Psoas muscle (tissue), 7 donors: ENCODE measurements at regions not wholly inside any gene's neighbourhood (a gene's known extent, or its start where the extent isn't known, plus 50 kb on each side); places are given as distances from the start of the nearest gene placed in this dataset.

Experiments used
- ATAC-seq, 4 donors: fragments of 200-7000 bp; cut with Tn5 transposase; one replicate each; pipeline ENCODE4 v1.9.1; 2020; ENCODE audit warnings: moderate library complexity in 3 of 4, mild to moderate bottlenecking in 2 of 4
- DNase-seq, 2 donors: peaks; one replicate each; pipeline ENCODE4 v3.0.0-alpha.2; 2020
- H3K27ac ChIP-seq: fragments of 200-600 bp; one replicate; pipeline ENCODE4 v1.8.0; 2022
- H3K27me3 ChIP-seq, 3 donors: fragments of 200-600 bp in 1 of 3; one replicate each; pipeline versions ENCODE4 v1.6.1 to v1.8.0; 2013 to 2022; ENCODE audit warnings: low read length in 2 of 3, mild to moderate bottlenecking in 2 of 3, moderate library complexity in 1 of 3; ENCODE audit not compliant: insufficient read depth in 3 of 3
- H3K36me3 ChIP-seq, 2 donors: fragments of 200-600 bp in 1 of 2; one replicate each; pipeline versions ENCODE4 v1.6.1 to v1.8.0; 2013 to 2022; ENCODE audit warnings: low read depth in 1 of 2, mild to moderate bottlenecking in 1 of 2, moderate library complexity in 1 of 2; ENCODE audit not compliant: insufficient read depth in 1 of 2
- H3K4me1 ChIP-seq: fragments of 200-600 bp; one replicate; pipeline ENCODE4 v1.8.0; 2022
- H3K4me3 ChIP-seq: fragments of 200-600 bp; one replicate; pipeline ENCODE4 v1.8.0; 2022; ENCODE audit warnings: mild to moderate bottlenecking
- H3K9me3 ChIP-seq: fragments of 200-600 bp; one replicate; pipeline ENCODE4 v1.8.0; 2022
- CTCF ChIP-seq: fragments of 200-600 bp; IDR thresholded peaks from one replicate; pipeline ENCODE4 v1.8.0; 2022; ENCODE audit warnings: antibody characterized with exemption
- WGBS, 3 donors: extraction: QIAGEN DNeasy Blood & Tissue Kit; methylation state at CpG; one replicate each; pipeline versions ENCODE4 v1.1.6 to v1.1.7; 2013; 5-methylcytosine and 5-hydroxymethylcytosine counted together
- intact Hi-C, 2 donors: fragments of 100-400 bp; cut with DNase I; formaldehyde crosslinking; loops; one replicate each; pipeline versions ENCODE4 v1.11.0 to v1.14.2; 2022
- donor health status: healthy with polysubstance abuse.
- donor health status: DM: no; HTN: no; CAD: no; lungs with moderate emphysema.
- donor health status: Bipolar disorder and iron deficiency.
- donor health status: healthy.
- donor health status: DM: yes; HTN: yes; CAD: no.
- donor health status: DM: no; HTN: no; CAD: no.
- donor health status: DM: yes; HTN: yes; CAD: no.

- intact Hi-C loops, result no loop called here
Observed at GRCh38 chr4:180041576-180041975, 2201.6 kb upstream of the TENM3 start.

GRCh38 chr4:180052629-180053028 is 2190.6 kb upstream of the TENM3 start:
- TF ChIP-seq CTCF, result no peak
- no peaks in the 10 kb centered on the region for H3K36me3 ChIP-seq

More at GRCh38 chr4:180041576-180041975, 2201.6 kb upstream of the TENM3 start:
- TF ChIP-seq CTCF, result no peak
- H3K36me3 ChIP-seq, result no peaks in the 10 kb centered on the region
- H3K4me3 ChIP-seq, result no peak overlapping the region
- WGBS, 3 donors, result 79 to 83% (median 80%) methylated on average over 1 of the region's 1 CpG
- H3K27ac ChIP-seq, result no peak overlapping the region
- H3K27me3 ChIP-seq, result no peaks in the 10 kb centered on the region
- H3K4me1 ChIP-seq, result no peaks in the 10 kb centered on the region
- ATAC-seq (no peak), DNase-seq (no peak)
- no peaks in the 10 kb centered on the region for H3K9me3 ChIP-seq

GRCh38 chr4:180054291-180054690 is 2188.9 kb upstream of the TENM3 start:
- no peak for TF ChIP-seq CTCF
- ATAC-seq (no peak), DNase-seq (no peak)
- no peak overlapping the region for H3K27ac ChIP-seq
- no peaks in the 10 kb centered on the region for H3K4me1 ChIP-seq
- H3K9me3 ChIP-seq, result no peaks in the 10 kb centered on the region
- intact Hi-C loops, result no loop called here
- H3K4me3 ChIP-seq, result no peak overlapping the region
- WGBS, 3 donors, result 73 to 91% (median 81%) methylated on average over 4 of the region's 4 CpGs
- H3K36me3 ChIP-seq, result no peaks in the 10 kb centered on the region
- H3K27me3 ChIP-seq, result peaks cover 2 to 18% (median 2%) of the 10 kb centered on the region in 3 donors

More at GRCh38 chr4:180052629-180053028, 2190.6 kb upstream of the TENM3 start:
- peaks cover 0 to 10% (median 2%) of the 10 kb centered on the region in 3 donors for H3K27me3 ChIP-seq
- DNase-seq (no peak), ATAC-seq (no peak)
- intact Hi-C loops, result no loop called here
- H3K9me3 ChIP-seq, result no peaks in the 10 kb centered on the region
- H3K27ac ChIP-seq, result no peak overlapping the region
- WGBS, 3 donors, result 44 to 49% (median 46%) methylated on average over 7 of the region's 7 CpGs
- no peaks in the 10 kb centered on the region for H3K4me1 ChIP-seq
- no peak overlapping the region for H3K4me3 ChIP-seq

- intact Hi-C loops, result no loop called here
- no peaks in the 10 kb centered on the region for H3K9me3 ChIP-seq
- no peak overlapping the region for H3K4me3 ChIP-seq
- H3K4me1 ChIP-seq, result no peaks in the 10 kb centered on the region
- H3K36me3 ChIP-seq, result no peaks in the 10 kb centered on the region
- DNase-seq (no peak), ATAC-seq (no peak)
- no peak overlapping the region for H3K27ac ChIP-seq
- WGBS, 3 donors, result 14 to 18% (median 18%) methylated on average over 8 of the region's 8 CpGs
- peaks cover 2 to 49% (median 2%) of the 10 kb centered on the region in 3 donors for H3K27me3 ChIP-seq
- TF ChIP-seq CTCF, result no peak
Observed at GRCh38 chr4:180057299-180057721, 2185.9 kb upstream of the TENM3 start.
